ENCODE measurements at regions not wholly inside any gene's neighbourhood (a gene's known extent, or its start where the extent isn't known, plus 50 kb on each side); places are given as distances from the start of the nearest gene placed in this dataset.

DNA sequence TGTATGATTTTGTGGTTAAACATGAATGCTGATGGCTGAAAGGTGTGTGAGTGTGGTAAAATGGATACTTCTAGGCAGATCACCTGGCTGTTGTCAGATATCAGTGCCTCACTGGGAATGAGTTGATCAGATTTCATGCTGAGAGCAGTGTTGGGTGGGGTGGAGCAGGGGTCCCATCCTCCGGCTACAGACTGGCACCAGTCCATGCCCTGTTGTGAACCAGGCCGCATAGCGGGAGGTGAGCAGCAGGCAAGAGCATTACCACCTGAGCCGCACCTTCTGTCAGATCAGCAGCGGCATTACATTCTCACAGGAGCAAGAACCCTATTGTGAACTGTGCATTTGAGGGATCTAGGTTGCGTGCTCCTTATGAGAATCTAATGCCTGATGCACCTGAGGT is 78.7 kb downstream of the GLI2 start:
- Mint-ChIP-seq H3K27ac (peak overlapping the region; percentile 4; the same call in 1 of the 2 replicates), H3K27me3 (ENCODE audit: low read depth) (no peaks in the 10 kb centered on the region), H3K4me3 (no peak overlapping the region), H3K9me3 (no peaks in the 10 kb centered on the region), H3K36me3 (0 out of 2 replicates have a peak, but pooled peaks cover 2% of the 10 kb centered on the region), H3K4me1 (peaks cover 23% of the 10 kb centered on the region)
- ChIA-PET POLR2A (no interaction called here), CTCF (no interaction called here)
- ATAC-seq, result no peak
- TF ChIP-seq ZNF138 (CRISPR knock-in tag; conservative IDR thresholded peaks at IDR 0.05) (no peak), OVOL2 (CRISPR knock-in tag; IDR thresholded peaks at IDR 0.05; ENCODE audit: borderline replicate concordance) (no peak)
- DNase-seq (ENCODE audit: low spot score), result no peak

DNA sequence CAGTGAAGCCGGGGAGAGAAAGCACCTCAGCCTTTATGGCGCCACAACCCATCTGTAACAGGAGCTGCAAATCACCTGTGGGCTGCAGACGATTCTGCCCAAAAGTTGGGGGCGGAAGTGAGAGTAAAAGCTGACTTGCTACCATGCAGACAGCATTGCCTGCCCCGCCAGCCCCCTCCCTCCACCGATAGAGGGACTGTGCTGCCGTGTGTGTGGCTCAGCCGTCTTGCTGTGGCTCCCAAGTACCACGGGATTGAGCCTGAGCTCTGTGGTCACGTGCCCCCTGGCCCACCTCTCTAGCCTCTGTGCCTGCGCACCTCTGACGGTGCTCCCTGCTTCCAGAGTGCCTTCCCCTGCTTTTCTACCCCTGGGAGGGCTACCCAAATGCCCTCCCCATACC is 79.6 kb downstream of the GLI2 start:
- Mint-ChIP-seq H3K4me1 (peaks cover 24% of the 10 kb centered on the region), H3K9me3 (no peaks in the 10 kb centered on the region), H3K27ac (no peak overlapping the region), H3K36me3 (0 out of 2 replicates have a peak, but pooled peaks cover 2% of the 10 kb centered on the region), H3K27me3 (ENCODE audit: low read depth) (no peaks in the 10 kb centered on the region), H3K4me3 (no peak overlapping the region)
- no peak for DNase-seq (ENCODE audit: low spot score)
- ATAC-seq, result no peak
- ChIA-PET CTCF (interaction anchor here (1.7 kb wide), 1 partner anchor 18 kb away, joined by 5 read pairs; no protein-coding TSS in a partner anchor), POLR2A (no interaction called here)
- TF ChIP-seq, protein P1, sequence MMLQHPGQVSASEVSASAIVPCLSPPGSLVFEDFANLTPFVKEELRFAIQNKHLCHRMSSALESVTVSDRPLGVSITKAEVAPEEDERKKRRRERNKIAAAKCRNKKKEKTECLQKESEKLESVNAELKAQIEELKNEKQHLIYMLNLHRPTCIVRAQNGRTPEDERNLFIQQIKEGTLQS (CRISPR knock-in tag; conservative IDR thresholded peaks at IDR 0.05), result no peak
- TF ChIP-seq GTF2I (CRISPR knock-in tag; conservative IDR thresholded peaks at IDR 0.05), result 0 out of 2 replicates have a peak, but pooled peaks have one; percentile 21

DNA sequence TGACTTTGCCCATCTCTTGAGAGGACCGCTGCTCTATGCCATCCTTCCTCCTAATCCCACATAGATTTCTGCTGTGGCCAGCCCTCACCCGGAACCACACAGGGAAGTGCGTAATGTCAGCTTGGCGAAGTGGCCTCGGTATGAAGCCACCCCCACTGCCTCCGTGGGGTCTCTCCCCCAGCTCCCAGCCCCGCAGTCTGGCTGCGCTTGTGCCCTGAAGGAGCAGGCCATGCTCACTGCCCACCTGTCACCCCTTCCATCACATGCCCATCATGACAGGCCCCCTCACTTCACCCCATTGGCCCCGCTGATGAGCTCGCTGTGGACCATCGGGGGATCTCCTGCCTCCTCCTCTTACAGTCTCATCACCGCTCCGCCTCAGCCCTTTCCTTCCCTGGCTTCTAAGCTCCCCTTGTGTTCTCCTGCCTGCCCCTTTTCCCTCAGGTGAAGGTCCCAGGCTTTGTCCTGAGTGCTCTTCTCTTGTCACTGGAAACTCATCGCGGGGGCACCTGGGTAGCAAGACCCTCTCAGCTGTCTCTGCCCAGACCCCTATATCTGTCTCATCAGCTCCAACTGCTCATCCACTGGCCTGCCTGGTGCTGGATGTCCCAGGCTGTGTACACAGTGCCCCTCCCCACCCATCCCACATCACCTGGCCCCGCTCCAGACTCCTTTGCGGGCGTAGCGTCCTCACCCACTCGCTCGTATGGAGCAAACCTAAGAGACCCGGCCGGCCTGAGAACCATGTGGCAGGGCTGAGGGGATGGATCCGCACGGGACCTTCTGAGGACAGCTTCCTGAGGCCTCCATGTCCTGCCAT is 81.7 kb downstream of the GLI2 start:
- Mint-ChIP-seq H3K36me3 (no peaks in the 10 kb centered on the region), H3K27me3 (ENCODE audit: low read depth) (no peaks in the 10 kb centered on the region), H3K9me3 (no peaks in the 10 kb centered on the region), H3K4me1 (peaks cover 42% of the 10 kb centered on the region), H3K4me3 (no peak overlapping the region), H3K27ac (no peak overlapping the region)
- TF ChIP-seq, protein P2, sequence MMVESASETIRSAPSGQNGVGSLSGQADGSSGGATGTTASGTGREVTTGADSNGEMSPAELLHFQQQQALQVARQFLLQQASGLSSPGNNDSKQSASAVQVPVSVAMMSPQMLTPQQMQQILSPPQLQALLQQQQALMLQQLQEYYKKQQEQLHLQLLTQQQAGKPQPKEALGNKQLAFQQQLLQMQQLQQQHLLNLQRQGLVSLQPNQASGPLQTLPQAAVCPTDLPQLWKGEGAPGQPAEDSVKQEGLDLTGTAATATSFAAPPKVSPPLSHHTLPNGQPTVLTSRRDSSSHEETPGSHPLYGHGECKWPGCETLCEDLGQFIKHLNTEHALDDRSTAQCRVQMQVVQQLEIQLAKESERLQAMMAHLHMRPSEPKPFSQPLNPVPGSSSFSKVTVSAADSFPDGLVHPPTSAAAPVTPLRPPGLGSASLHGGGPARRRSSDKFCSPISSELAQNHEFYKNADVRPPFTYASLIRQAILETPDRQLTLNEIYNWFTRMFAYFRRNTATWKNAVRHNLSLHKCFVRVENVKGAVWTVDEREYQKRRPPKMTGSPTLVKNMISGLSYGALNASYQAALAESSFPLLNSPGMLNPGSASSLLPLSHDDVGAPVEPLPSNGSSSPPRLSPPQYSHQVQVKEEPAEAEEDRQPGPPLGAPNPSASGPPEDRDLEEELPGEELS (CRISPR knock-in tag; IDR thresholded peaks at IDR 0.05), result no peak
- TF ChIP-seq, protein P3, sequence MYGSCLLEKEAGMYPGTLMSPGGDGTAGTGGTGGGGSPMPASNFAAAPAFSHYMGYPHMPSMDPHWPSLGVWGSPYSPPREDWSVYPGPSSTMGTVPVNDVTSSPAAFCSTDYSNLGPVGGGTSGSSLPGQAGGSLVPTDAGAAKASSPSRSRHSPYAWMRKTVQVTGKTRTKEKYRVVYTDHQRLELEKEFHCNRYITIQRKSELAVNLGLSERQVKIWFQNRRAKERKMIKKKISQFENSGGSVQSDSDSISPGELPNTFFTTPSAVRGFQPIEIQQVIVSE (CRISPR knock-in tag; IDR thresholded peaks at IDR 0.05; ENCODE audit: borderline replicate concordance), result no peak
- TF ChIP-seq CBFB (CRISPR knock-in tag; IDR thresholded peaks at IDR 0.05; ENCODE audit: low read depth) (no peak), SMAD3 (CRISPR knock-in tag; IDR thresholded peaks at IDR 0.05; ENCODE audit: borderline replicate concordance) (no peak), ZNF423 (CRISPR knock-in tag; IDR thresholded peaks at IDR 0.05) (no peak), ZNF121 (CRISPR knock-in tag; IDR thresholded peaks at IDR 0.05) (no peak), GRHL2 (CRISPR knock-in tag; IDR thresholded peaks at IDR 0.05; ENCODE audit: insufficient replicate concordance, severe bottlenecking) (no peak)
- TF ChIP-seq, protein P4, sequence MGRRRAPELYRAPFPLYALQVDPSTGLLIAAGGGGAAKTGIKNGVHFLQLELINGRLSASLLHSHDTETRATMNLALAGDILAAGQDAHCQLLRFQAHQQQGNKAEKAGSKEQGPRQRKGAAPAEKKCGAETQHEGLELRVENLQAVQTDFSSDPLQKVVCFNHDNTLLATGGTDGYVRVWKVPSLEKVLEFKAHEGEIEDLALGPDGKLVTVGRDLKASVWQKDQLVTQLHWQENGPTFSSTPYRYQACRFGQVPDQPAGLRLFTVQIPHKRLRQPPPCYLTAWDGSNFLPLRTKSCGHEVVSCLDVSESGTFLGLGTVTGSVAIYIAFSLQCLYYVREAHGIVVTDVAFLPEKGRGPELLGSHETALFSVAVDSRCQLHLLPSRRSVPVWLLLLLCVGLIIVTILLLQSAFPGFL (CRISPR knock-in tag; IDR thresholded peaks at IDR 0.05; ENCODE audit: borderline replicate concordance), result no peak
- TF ChIP-seq, protein P5, sequence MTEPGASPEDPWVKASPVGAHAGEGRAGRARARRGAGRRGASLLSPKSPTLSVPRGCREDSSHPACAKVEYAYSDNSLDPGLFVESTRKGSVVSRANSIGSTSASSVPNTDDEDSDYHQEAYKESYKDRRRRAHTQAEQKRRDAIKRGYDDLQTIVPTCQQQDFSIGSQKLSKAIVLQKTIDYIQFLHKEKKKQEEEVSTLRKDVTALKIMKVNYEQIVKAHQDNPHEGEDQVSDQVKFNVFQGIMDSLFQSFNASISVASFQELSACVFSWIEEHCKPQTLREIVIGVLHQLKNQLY (CRISPR knock-in tag; IDR thresholded peaks at IDR 0.05), result no peak
- TF ChIP-seq, protein P6, sequence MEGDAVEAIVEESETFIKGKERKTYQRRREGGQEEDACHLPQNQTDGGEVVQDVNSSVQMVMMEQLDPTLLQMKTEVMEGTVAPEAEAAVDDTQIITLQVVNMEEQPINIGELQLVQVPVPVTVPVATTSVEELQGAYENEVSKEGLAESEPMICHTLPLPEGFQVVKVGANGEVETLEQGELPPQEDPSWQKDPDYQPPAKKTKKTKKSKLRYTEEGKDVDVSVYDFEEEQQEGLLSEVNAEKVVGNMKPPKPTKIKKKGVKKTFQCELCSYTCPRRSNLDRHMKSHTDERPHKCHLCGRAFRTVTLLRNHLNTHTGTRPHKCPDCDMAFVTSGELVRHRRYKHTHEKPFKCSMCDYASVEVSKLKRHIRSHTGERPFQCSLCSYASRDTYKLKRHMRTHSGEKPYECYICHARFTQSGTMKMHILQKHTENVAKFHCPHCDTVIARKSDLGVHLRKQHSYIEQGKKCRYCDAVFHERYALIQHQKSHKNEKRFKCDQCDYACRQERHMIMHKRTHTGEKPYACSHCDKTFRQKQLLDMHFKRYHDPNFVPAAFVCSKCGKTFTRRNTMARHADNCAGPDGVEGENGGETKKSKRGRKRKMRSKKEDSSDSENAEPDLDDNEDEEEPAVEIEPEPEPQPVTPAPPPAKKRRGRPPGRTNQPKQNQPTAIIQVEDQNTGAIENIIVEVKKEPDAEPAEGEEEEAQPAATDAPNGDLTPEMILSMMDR (IDR thresholded peaks at IDR 0.05), result no peak
- TF ChIP-seq, protein P7, sequence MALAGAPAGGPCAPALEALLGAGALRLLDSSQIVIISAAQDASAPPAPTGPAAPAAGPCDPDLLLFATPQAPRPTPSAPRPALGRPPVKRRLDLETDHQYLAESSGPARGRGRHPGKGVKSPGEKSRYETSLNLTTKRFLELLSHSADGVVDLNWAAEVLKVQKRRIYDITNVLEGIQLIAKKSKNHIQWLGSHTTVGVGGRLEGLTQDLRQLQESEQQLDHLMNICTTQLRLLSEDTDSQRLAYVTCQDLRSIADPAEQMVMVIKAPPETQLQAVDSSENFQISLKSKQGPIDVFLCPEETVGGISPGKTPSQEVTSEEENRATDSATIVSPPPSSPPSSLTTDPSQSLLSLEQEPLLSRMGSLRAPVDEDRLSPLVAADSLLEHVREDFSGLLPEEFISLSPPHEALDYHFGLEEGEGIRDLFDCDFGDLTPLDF (CRISPR knock-in tag; IDR thresholded peaks at IDR 0.05), result no peak
- DNase-seq (ENCODE audit: low spot score) (no peak), ATAC-seq (no peak)
- POLR2A ChIA-PET, result no interaction called here
- CTCF ChIA-PET, result interaction anchor here (0.9 to 1.1 kb wide), 2 partner anchors 22 to 82 kb away, joined by 3 to 5 read pairs; no protein-coding TSS in a partner anchor
